OCI-LY3 (cell line): ENCODE measurements at regions not wholly inside any gene's neighbourhood (a gene's known extent, or its start where the extent isn't known, plus 50 kb on each side); places are given as distances from the start of the nearest gene placed in this dataset.

ENCODE experiments used
- H2AFZ ChIP-seq: fragments of 200-600, 300-600 bp; shearing (Covaris generic); 2 replicates; pipeline ENCODE4 v1.6.0; 2014; ENCODE audit warnings: antibody characterized with exemption, low read depth, low read length
- H3K27ac ChIP-seq: fragments of 200-600, 300-600 bp; sonication (generic); 2 replicates; pipeline ENCODE4 v1.5.1; 2014; ENCODE audit warnings: mild to moderate bottlenecking, low read length, moderate library complexity, mixed read lengths
- H3K27me3 ChIP-seq: fragments of 200-600, 300-600 bp; sonication (generic); 2 replicates; pipeline ENCODE4 v1.6.1; 2014; ENCODE audit warnings: low read depth, low read length, mixed read lengths
- H3K36me3 ChIP-seq: fragments of 200-600, 300-600 bp; sonication (generic); replicated peaks from 2 replicates; pipeline ENCODE3; 2014; ENCODE audit warnings: low read depth, low read length, mixed read lengths
- H3K4me1 ChIP-seq: fragments of 300-600, 200-600 bp; sonication (generic); 2 replicates; pipeline ENCODE4 v1.6.1; 2014; ENCODE audit warnings: low read length, mixed read lengths
- H3K4me2 ChIP-seq: fragments of 200-600, 300-600 bp; sonication (generic); 2 replicates; pipeline ENCODE4 v1.6.1; 2014; ENCODE audit warnings: low read length, mixed read lengths
- H3K4me3 ChIP-seq: fragments of 300-600, 200-600 bp; sonication (generic); 2 replicates; pipeline ENCODE4 v1.5.1; 2014; ENCODE audit warnings: antibody characterized with exemption, mild to moderate bottlenecking, low read length, moderate library complexity
- H3K79me2 ChIP-seq: fragments of 300-600, 200-600 bp; shearing (Covaris generic); 2 replicates; pipeline ENCODE4 v1.6.1; 2014; ENCODE audit warnings: mild to moderate bottlenecking, low read length, mixed read lengths
- H3K9ac ChIP-seq: fragments of 300-600, 200-600 bp; shearing (Covaris generic); 2 replicates; pipeline ENCODE4 v1.6.0; 2014; ENCODE audit warnings: mild to moderate bottlenecking, low read length, moderate library complexity
- H3K9me3 ChIP-seq: fragments of 200-600, 300-600 bp; shearing (Covaris generic); 2 replicates; pipeline ENCODE4 v1.6.1; 2014; ENCODE audit warnings: low read length, mixed read lengths; ENCODE audit not compliant: insufficient read depth
- H4K20me1 ChIP-seq: fragments of 200-600, 300-600 bp; sonication (generic); 2 replicates; pipeline ENCODE4 v1.6.1; 2016; ENCODE audit warnings: low read length, mixed read lengths; ENCODE audit not compliant: insufficient read depth
- EZH2phosphoT487 ChIP-seq: fragments of 200-600 bp; shearing (Covaris generic); IDR thresholded peaks from 2 replicates; pipeline ENCODE4 v1.6.1; 2018; ENCODE audit warnings: antibody characterized with exemption, mixed run types, low read depth
- TF ChIP-seq, protein P1 (sequence below): fragments of 200-600, 300-600 bp; sonication (generic); IDR thresholded peaks from 2 replicates; pipeline ENCODE4 v1.5.1; 2014; ENCODE audit warnings: antibody characterized with exemption, low read length, low read depth

GRCh38 chr6:97865612-97866011 is 582.6 kb upstream of the MMS22L start:
- H3K36me3 ChIP-seq = no peaks in the 10 kb centered on the region
- H3K4me2 ChIP-seq = no peak overlapping the region
- no peak overlapping the region for H3K4me3 ChIP-seq
- H2AFZ ChIP-seq = no peak overlapping the region
- no peaks in the 10 kb centered on the region for H4K20me1 ChIP-seq
- no peaks in the 10 kb centered on the region for H3K9me3 ChIP-seq
- no peaks in the 10 kb centered on the region for H3K79me2 ChIP-seq
- H3K9ac ChIP-seq = no peak overlapping the region
- TF ChIP-seq, protein P1, sequence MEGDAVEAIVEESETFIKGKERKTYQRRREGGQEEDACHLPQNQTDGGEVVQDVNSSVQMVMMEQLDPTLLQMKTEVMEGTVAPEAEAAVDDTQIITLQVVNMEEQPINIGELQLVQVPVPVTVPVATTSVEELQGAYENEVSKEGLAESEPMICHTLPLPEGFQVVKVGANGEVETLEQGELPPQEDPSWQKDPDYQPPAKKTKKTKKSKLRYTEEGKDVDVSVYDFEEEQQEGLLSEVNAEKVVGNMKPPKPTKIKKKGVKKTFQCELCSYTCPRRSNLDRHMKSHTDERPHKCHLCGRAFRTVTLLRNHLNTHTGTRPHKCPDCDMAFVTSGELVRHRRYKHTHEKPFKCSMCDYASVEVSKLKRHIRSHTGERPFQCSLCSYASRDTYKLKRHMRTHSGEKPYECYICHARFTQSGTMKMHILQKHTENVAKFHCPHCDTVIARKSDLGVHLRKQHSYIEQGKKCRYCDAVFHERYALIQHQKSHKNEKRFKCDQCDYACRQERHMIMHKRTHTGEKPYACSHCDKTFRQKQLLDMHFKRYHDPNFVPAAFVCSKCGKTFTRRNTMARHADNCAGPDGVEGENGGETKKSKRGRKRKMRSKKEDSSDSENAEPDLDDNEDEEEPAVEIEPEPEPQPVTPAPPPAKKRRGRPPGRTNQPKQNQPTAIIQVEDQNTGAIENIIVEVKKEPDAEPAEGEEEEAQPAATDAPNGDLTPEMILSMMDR = no peak
- TF ChIP-seq EZH2phosphoT487 = no peak
- no peaks in the 10 kb centered on the region for H3K4me1 ChIP-seq
- no peaks in the 10 kb centered on the region for H3K27me3 ChIP-seq
- H3K27ac ChIP-seq = no peak overlapping the region

- Histone ChIP-seq H3K79me2 (no peaks in the 10 kb centered on the region), H3K27me3 (no peaks in the 10 kb centered on the region), H2AFZ (no peak overlapping the region), H3K4me3 (no peak overlapping the region), H3K9ac (no peak overlapping the region), H3K4me2 (no peak overlapping the region), H3K27ac (no peak overlapping the region), H4K20me1 (no peaks in the 10 kb centered on the region), H3K9me3 (no peaks in the 10 kb centered on the region), H3K36me3 (no peaks in the 10 kb centered on the region), H3K4me1 (no peaks in the 10 kb centered on the region)
- TF ChIP-seq, protein P1 = no peak
- no peak for TF ChIP-seq EZH2phosphoT487
Measured at GRCh38 chr6:97866616-97867015, 583.6 kb upstream of the MMS22L start.

DNA sequence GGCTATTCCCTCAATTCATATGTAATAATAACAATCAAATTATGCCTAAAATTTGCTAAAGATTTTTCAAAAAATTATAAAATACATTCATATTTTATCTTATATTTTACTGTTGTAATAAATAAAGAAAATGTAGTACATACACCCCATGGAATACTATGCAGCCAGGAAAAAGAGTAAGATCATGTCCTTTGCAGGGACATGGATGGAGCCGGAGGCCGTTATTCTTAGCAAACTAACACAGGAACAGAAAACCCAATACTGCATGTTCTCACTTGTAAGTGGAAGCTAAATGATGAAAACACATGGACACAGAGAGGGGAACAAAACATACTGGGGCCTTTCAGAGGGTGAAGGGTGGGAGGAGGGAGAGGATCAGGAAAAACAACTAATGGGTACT is 584.2 kb upstream of the MMS22L start:
- Histone ChIP-seq H2AFZ (no peak overlapping the region), H3K4me1 (no peaks in the 10 kb centered on the region), H3K27me3 (no peaks in the 10 kb centered on the region), H3K9ac (no peak overlapping the region), H4K20me1 (no peaks in the 10 kb centered on the region), H3K9me3 (no peaks in the 10 kb centered on the region), H3K4me3 (no peak overlapping the region), H3K4me2 (no peak overlapping the region), H3K27ac (no peak overlapping the region), H3K79me2 (no peaks in the 10 kb centered on the region), H3K36me3 (no peaks in the 10 kb centered on the region)
- no peak for TF ChIP-seq EZH2phosphoT487
- TF ChIP-seq, protein P1 = no peak

DNA sequence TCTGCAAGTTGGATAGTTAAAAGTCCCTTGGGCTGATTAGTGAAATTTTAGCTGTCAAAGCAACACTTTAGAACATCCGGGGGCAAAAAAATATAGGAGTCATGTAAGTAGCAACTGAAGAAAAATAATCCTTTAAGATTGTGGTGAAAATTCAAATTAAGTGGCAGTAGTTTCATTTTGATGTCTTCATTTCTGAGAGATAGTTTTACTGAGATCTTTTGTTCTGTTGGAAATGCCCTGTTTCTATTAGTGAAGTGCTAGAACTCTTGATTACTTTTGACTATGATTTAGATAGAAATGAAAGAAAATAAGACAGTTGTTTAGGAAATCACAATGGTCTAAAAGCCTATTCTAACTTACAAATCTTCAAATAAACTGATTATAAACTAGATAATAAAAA is 587.3 kb upstream of the MMS22L start:
- H4K20me1 ChIP-seq = no peaks in the 10 kb centered on the region
- no peak overlapping the region for H3K4me3 ChIP-seq
- no peak overlapping the region for H3K27ac ChIP-seq
- TF ChIP-seq EZH2phosphoT487 = no peak
- TF ChIP-seq, protein P1 = no peak
- H3K4me2 ChIP-seq = no peak overlapping the region
- H3K9me3 ChIP-seq = no peaks in the 10 kb centered on the region
- H2AFZ ChIP-seq = no peak overlapping the region
- H3K4me1 ChIP-seq = no peaks in the 10 kb centered on the region
- no peak overlapping the region for H3K9ac ChIP-seq
- no peaks in the 10 kb centered on the region for H3K27me3 ChIP-seq
- H3K36me3 ChIP-seq = no peaks in the 10 kb centered on the region
- no peaks in the 10 kb centered on the region for H3K79me2 ChIP-seq
